WTC11 (cell line): ENCODE measurements at regions not wholly inside any gene's neighbourhood (a gene's known extent, or its start where the extent isn't known, plus 50 kb on each side); places are given as distances from the start of the nearest gene placed in this dataset.

ENCODE experiments used
- CTCF ChIP-seq: fragments of 200-600 bp; IDR thresholded peaks from 2 replicates; pipeline ENCODE4 v1.8.0; 2022; ENCODE audit warnings: antibody characterized with exemption
- SP1 ChIP-seq: sonication (generic); formaldehyde crosslinking; conservative IDR thresholded peaks from 2 replicates; pipeline ENCODE4 v1.8.1; 2022; ENCODE audit warnings: missing genetic modification reagents
- TEAD4 ChIP-seq: sonication (generic); formaldehyde crosslinking; IDR thresholded peaks from 2 replicates; pipeline ENCODE4 v1.8.0; 2022; ENCODE audit warnings: mild to moderate bottlenecking, missing genetic modification reagents
- USF2 ChIP-seq: sonication (generic); formaldehyde crosslinking; IDR thresholded peaks from 2 replicates; pipeline ENCODE4 v1.8.1; 2023; ENCODE audit warnings: mild to moderate bottlenecking, missing genetic modification reagents, moderate library complexity
- ZNF121 ChIP-seq: sonication (generic); formaldehyde crosslinking; IDR thresholded peaks from 2 replicates; pipeline ENCODE4 v1.8.0; 2023; ENCODE audit warnings: missing genetic modification reagents
- TF ChIP-seq, protein P1 (sequence below): sonication (generic); formaldehyde crosslinking; IDR thresholded peaks from 2 replicates; pipeline ENCODE4 v1.8.1; 2022; ENCODE audit warnings: mild to moderate bottlenecking, missing genetic modification reagents, moderate library complexity, borderline replicate concordance
- TF ChIP-seq, protein P2 (sequence below): sonication (generic); formaldehyde crosslinking; IDR thresholded peaks from 2 replicates; pipeline ENCODE4 v1.8.0; 2022; ENCODE audit warnings: missing genetic modification reagents

GRCh38 chr4:26032630-26033317 lies 118.8 kb downstream of the SMIM20 start:
- TF ChIP-seq, protein P1, sequence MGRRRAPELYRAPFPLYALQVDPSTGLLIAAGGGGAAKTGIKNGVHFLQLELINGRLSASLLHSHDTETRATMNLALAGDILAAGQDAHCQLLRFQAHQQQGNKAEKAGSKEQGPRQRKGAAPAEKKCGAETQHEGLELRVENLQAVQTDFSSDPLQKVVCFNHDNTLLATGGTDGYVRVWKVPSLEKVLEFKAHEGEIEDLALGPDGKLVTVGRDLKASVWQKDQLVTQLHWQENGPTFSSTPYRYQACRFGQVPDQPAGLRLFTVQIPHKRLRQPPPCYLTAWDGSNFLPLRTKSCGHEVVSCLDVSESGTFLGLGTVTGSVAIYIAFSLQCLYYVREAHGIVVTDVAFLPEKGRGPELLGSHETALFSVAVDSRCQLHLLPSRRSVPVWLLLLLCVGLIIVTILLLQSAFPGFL, result no peak
- TF ChIP-seq USF2 (no peak), CTCF (no peak), SP1 (CRISPR knock-in tag) (no peak), TEAD4 (no peak), ZNF121 (CRISPR knock-in tag) (no peak)
- TF ChIP-seq, protein P2, sequence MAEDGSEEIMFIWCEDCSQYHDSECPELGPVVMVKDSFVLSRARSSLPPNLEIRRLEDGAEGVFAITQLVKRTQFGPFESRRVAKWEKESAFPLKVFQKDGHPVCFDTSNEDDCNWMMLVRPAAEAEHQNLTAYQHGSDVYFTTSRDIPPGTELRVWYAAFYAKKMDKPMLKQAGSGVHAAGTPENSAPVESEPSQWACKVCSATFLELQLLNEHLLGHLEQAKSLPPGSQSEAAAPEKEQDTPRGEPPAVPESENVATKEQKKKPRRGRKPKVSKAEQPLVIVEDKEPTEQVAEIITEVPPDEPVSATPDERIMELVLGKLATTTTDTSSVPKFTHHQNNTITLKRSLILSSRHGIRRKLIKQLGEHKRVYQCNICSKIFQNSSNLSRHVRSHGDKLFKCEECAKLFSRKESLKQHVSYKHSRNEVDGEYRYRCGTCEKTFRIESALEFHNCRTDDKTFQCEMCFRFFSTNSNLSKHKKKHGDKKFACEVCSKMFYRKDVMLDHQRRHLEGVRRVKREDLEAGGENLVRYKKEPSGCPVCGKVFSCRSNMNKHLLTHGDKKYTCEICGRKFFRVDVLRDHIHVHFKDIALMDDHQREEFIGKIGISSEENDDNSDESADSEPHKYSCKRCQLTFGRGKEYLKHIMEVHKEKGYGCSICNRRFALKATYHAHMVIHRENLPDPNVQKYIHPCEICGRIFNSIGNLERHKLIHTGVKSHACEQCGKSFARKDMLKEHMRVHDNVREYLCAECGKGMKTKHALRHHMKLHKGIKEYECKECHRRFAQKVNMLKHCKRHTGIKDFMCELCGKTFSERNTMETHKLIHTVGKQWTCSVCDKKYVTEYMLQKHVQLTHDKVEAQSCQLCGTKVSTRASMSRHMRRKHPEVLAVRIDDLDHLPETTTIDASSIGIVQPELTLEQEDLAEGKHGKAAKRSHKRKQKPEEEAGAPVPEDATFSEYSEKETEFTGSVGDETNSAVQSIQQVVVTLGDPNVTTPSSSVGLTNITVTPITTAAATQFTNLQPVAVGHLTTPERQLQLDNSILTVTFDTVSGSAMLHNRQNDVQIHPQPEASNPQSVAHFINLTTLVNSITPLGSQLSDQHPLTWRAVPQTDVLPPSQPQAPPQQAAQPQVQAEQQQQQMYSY (CRISPR knock-in tag), result no peak
